CD4-positive, alpha-beta memory T cell (primary cell): ENCODE measurements at regions not wholly inside any gene's neighbourhood (a gene's known extent, or its start where the extent isn't known, plus 50 kb on each side); places are given as distances from the start of the nearest gene placed in this dataset.

Experiments
- CTCF ChIA-PET: fragments of 350-600 bp; sonication (Branson Sonifier 250); formaldehyde crosslinking; loops from one replicate; lab custom pipeline; 2021; ENCODE audit warnings: inconsistent platforms; ENCODE audit not compliant: partially characterized antibody; lab: Charles Lee
- POLR2A ChIA-PET: fragments of 350-600 bp; sonication (Branson Sonifier 250); formaldehyde crosslinking; loops from one replicate; lab custom pipeline; 2021; ENCODE audit not compliant: partially characterized antibody; lab: Charles Lee
- DNase-seq, 5 donors: peaks; one replicate each; pipeline versions ENCODE4 v3.0.0 to v3.0.0-alpha.2; 2020 to 2022; ENCODE audit warnings: mixed read lengths in 1 of 5
- H3K27ac ChIP-seq: one replicate; pipeline ENCODE4 v1.7.0; 2013; ENCODE audit warnings: low read depth, low read length
- H3K27me3 ChIP-seq: 2 replicates; pipeline ENCODE4 v1.7.0; 2013; ENCODE audit warnings: mild to moderate bottlenecking, low read length, moderate library complexity; ENCODE audit not compliant: insufficient read depth
- H3K36me3 ChIP-seq: 2 replicates; pipeline ENCODE4 v1.7.0; 2013; ENCODE audit warnings: mild to moderate bottlenecking, low read length, moderate library complexity; ENCODE audit not compliant: insufficient read depth
- H3K4me1 ChIP-seq: 2 replicates; pipeline ENCODE4 v1.7.0; 2013; ENCODE audit warnings: mild to moderate bottlenecking, low read length, moderate library complexity; ENCODE audit not compliant: insufficient read depth
- H3K4me3 ChIP-seq, 2 donors: one replicate each; pipeline ENCODE4 v1.7.0; 2013; ENCODE audit warnings: low read length in 2 of 2, mild to moderate bottlenecking in 1 of 2
- H3K9me3 ChIP-seq, 2 donors: one replicate each; pipeline ENCODE4 v1.7.0; 2013; ENCODE audit warnings: low read length in 2 of 2, control low read depth in 1 of 2; ENCODE audit not compliant: control insufficient read depth in 1 of 2
- H3K27ac Mint-ChIP-seq, 7 donors: one replicate each; pipeline ENCODE4 v1.8.0; 2020 to 2021; ENCODE audit warnings: mixed read lengths in 7 of 7, mild to moderate bottlenecking in 6 of 7, inconsistent platforms in 3 of 7, moderate library complexity in 3 of 7
- H3K27me3 Mint-ChIP-seq, 2 donors: one replicate each; pipeline ENCODE4 v1.8.0; 2020 to 2021; ENCODE audit warnings: mixed read lengths in 2 of 2
- H3K36me3 Mint-ChIP-seq, 2 donors: one replicate each; pipeline ENCODE4 v1.8.0; 2020 to 2021; ENCODE audit warnings: mixed read lengths in 2 of 2, inconsistent platforms in 1 of 2, mild to moderate bottlenecking in 1 of 2
- H3K4me1 Mint-ChIP-seq, 4 donors: one replicate each; pipeline ENCODE4 v1.8.0; 2020 to 2021; ENCODE audit warnings: mixed read lengths in 4 of 4, mild to moderate bottlenecking in 1 of 4
- H3K4me3 Mint-ChIP-seq, 8 donors: one replicate each; pipeline ENCODE4 v1.8.0; 2020 to 2021; ENCODE audit warnings: mixed read lengths in 8 of 8, mild to moderate bottlenecking in 7 of 8, moderate library complexity in 6 of 8, inconsistent platforms in 3 of 8
- H3K9me3 Mint-ChIP-seq, 8 donors: one replicate each; pipeline ENCODE4 v1.8.0; 2020 to 2021; ENCODE audit warnings: mixed read lengths in 8 of 8, mild to moderate bottlenecking in 5 of 8, inconsistent platforms in 3 of 8, moderate library complexity in 1 of 8
- intact Hi-C: fragments of 100-400 bp; cut with micrococcal nuclease; formaldehyde crosslinking; loops from one replicate; pipeline ENCODE4 v1.15.1; 2023

GRCh38 chr13:89686171-89686570, 1661.3 kb upstream of the MIR17HG start:
- Mint-ChIP-seq H3K27ac (no peak overlapping the region), H3K36me3 (no peaks in the 10 kb centered on the region), H3K4me3 (no peak overlapping the region), H3K4me1 (no peaks in the 10 kb centered on the region), H3K9me3 (peaks cover 0 to 13% (median 10%) of the 10 kb centered on the region in 8 donors), H3K27me3 (no peaks in the 10 kb centered on the region)
- DNase-seq, result no peak
- intact Hi-C loops, result no loop called here
- no peaks in the 10 kb centered on the region for H3K4me1 ChIP-seq
- no peak overlapping the region for H3K4me3 ChIP-seq
- H3K27ac ChIP-seq, result no peak overlapping the region
- H3K27me3 ChIP-seq, result no peaks in the 10 kb centered on the region
- CTCF ChIA-PET, result no interaction called here
- POLR2A ChIA-PET, result no interaction called here
- no peaks in the 10 kb centered on the region for H3K9me3 ChIP-seq
- H3K36me3 ChIP-seq, result no peaks in the 10 kb centered on the region

GRCh38 chr13:89687066-89687465, 1660.4 kb upstream of the MIR17HG start:
- intact Hi-C loops, result no loop called here
- H3K36me3 ChIP-seq, result no peaks in the 10 kb centered on the region
- H3K9me3 ChIP-seq, result no peaks in the 10 kb centered on the region
- ChIA-PET POLR2A (no interaction called here), CTCF (no interaction called here)
- no peak for DNase-seq
- no peaks in the 10 kb centered on the region for H3K4me1 Mint-ChIP-seq
- no peak overlapping the region for H3K27ac Mint-ChIP-seq
- H3K36me3 Mint-ChIP-seq, result no peaks in the 10 kb centered on the region
- no peak overlapping the region for H3K4me3 Mint-ChIP-seq
- peaks cover 0 to 15% (median 11%) of the 10 kb centered on the region in 8 donors for H3K9me3 Mint-ChIP-seq
- no peak overlapping the region for H3K27ac ChIP-seq
- H3K27me3 ChIP-seq, result no peaks in the 10 kb centered on the region
- H3K27me3 Mint-ChIP-seq, result no peaks in the 10 kb centered on the region
- H3K4me1 ChIP-seq, result no peaks in the 10 kb centered on the region
- no peak overlapping the region for H3K4me3 ChIP-seq

- no peak for DNase-seq
- Histone ChIP-seq H3K9me3 (no peaks in the 10 kb centered on the region), H3K4me3 (no peak overlapping the region), H3K4me1 (no peaks in the 10 kb centered on the region), H3K27me3 (no peaks in the 10 kb centered on the region), H3K27ac (no peak overlapping the region), H3K36me3 (no peaks in the 10 kb centered on the region)
- intact Hi-C loops, result no loop called here
- H3K4me1 Mint-ChIP-seq, result no peaks in the 10 kb centered on the region
- ChIA-PET CTCF (no interaction called here), POLR2A (no interaction called here)
- H3K27me3 Mint-ChIP-seq, result no peaks in the 10 kb centered on the region
- peaks cover 0 to 17% (median 10%) of the 10 kb centered on the region in 8 donors for H3K9me3 Mint-ChIP-seq
- H3K36me3 Mint-ChIP-seq, result no peaks in the 10 kb centered on the region
- peak overlapping the region in 1 of 7 donors; percentile 53 for H3K27ac Mint-ChIP-seq
- H3K4me3 Mint-ChIP-seq, result no peak overlapping the region
Observed at GRCh38 chr13:89688918-89689317, 1658.6 kb upstream of the MIR17HG start.

GRCh38 chr13:89694451-89694850, 1653.0 kb upstream of the MIR17HG start:
- Mint-ChIP-seq H3K4me1 (no peaks in the 10 kb centered on the region), H3K4me3 (no peak overlapping the region), H3K9me3 (peaks cover 0 to 12% (median 7%) of the 10 kb centered on the region in 8 donors), H3K36me3 (no peaks in the 10 kb centered on the region), H3K27me3 (no peaks in the 10 kb centered on the region), H3K27ac (no peak overlapping the region)
- intact Hi-C loops, result no loop called here
- H3K4me1 ChIP-seq, result no peaks in the 10 kb centered on the region
- no peaks in the 10 kb centered on the region for H3K9me3 ChIP-seq
- no peak overlapping the region for H3K4me3 ChIP-seq
- H3K36me3 ChIP-seq, result no peaks in the 10 kb centered on the region
- no peak overlapping the region for H3K27ac ChIP-seq
- ChIA-PET CTCF (no interaction called here), POLR2A (no interaction called here)
- no peaks in the 10 kb centered on the region for H3K27me3 ChIP-seq
- no peak for DNase-seq

- no peaks in the 10 kb centered on the region for H3K27me3 ChIP-seq
- Mint-ChIP-seq H3K27ac (no peak overlapping the region), H3K4me3 (no peak overlapping the region), H3K9me3 (peaks cover 0 to 14% (median 7%) of the 10 kb centered on the region in 8 donors), H3K27me3 (no peaks in the 10 kb centered on the region), H3K4me1 (no peaks in the 10 kb centered on the region), H3K36me3 (no peaks in the 10 kb centered on the region)
- H3K4me3 ChIP-seq, result no peak overlapping the region
- ChIA-PET POLR2A (no interaction called here), CTCF (no interaction called here)
- no peaks in the 10 kb centered on the region for H3K4me1 ChIP-seq
- H3K27ac ChIP-seq, result no peak overlapping the region
- H3K9me3 ChIP-seq, result peaks cover 0 to 2% of the 10 kb centered on the region in 2 donors
- DNase-seq, result no peak
- H3K36me3 ChIP-seq, result no peaks in the 10 kb centered on the region
- intact Hi-C loops, result no loop called here
Observed at GRCh38 chr13:89695343-89696257, 1651.9 kb upstream of the MIR17HG start.

- ChIA-PET CTCF (no interaction called here), POLR2A (no interaction called here)
- no peaks in the 10 kb centered on the region for H3K36me3 ChIP-seq
- no peaks in the 10 kb centered on the region for H3K27me3 Mint-ChIP-seq
- H3K4me1 ChIP-seq, result no peaks in the 10 kb centered on the region
- peaks cover 0 to 3% of the 10 kb centered on the region in 2 donors for H3K9me3 ChIP-seq
- intact Hi-C loops, result no loop called here
- H3K4me1 Mint-ChIP-seq, result no peaks in the 10 kb centered on the region
- no peak overlapping the region for H3K27ac Mint-ChIP-seq
- H3K4me3 ChIP-seq, result no peak overlapping the region
- H3K4me3 Mint-ChIP-seq, result no peak overlapping the region
- no peaks in the 10 kb centered on the region for H3K36me3 Mint-ChIP-seq
- H3K27me3 ChIP-seq, result no peaks in the 10 kb centered on the region
- no peak overlapping the region for H3K27ac ChIP-seq
- DNase-seq, result no peak
- peaks cover 0 to 19% (median 12%) of the 10 kb centered on the region in 8 donors for H3K9me3 Mint-ChIP-seq
Observed at GRCh38 chr13:89701913-89702312, 1645.6 kb upstream of the MIR17HG start.

GRCh38 chr13:89704040-89704439, 1643.4 kb upstream of the MIR17HG start:
- no peaks in the 10 kb centered on the region for H3K36me3 Mint-ChIP-seq
- intact Hi-C loops, result no loop called here
- no peaks in the 10 kb centered on the region for H3K27me3 ChIP-seq
- no peak overlapping the region for H3K27ac Mint-ChIP-seq
- peaks cover 2 to 15% (median 8%) of the 10 kb centered on the region in 8 donors for H3K9me3 Mint-ChIP-seq
- H3K4me3 Mint-ChIP-seq, result no peak overlapping the region
- no peaks in the 10 kb centered on the region for H3K4me1 Mint-ChIP-seq
- H3K27me3 Mint-ChIP-seq, result no peaks in the 10 kb centered on the region
- ChIA-PET POLR2A (no interaction called here), CTCF (no interaction called here)
- H3K4me3 ChIP-seq, result no peak overlapping the region
- no peak overlapping the region for H3K27ac ChIP-seq
- peaks cover 0 to 3% of the 10 kb centered on the region in 2 donors for H3K9me3 ChIP-seq
- no peaks in the 10 kb centered on the region for H3K36me3 ChIP-seq
- H3K4me1 ChIP-seq, result no peaks in the 10 kb centered on the region
- no peak for DNase-seq
